Heart right ventricle (tissue), 16 donors: ENCODE measurements at regions not wholly inside any gene's neighbourhood (a gene's known extent, or its start where the extent isn't known, plus 50 kb on each side); places are given as distances from the start of the nearest gene placed in this dataset.

Source experiments
- ATAC-seq, 8 donors: fragments of 200-7000 bp; cut with Tn5 transposase; one replicate each; pipeline ENCODE4 v1.9.1; 2020; ENCODE audit warnings: mild to moderate bottlenecking in 8 of 8, moderate library complexity in 8 of 8, moderate number of reproducible peaks in 1 of 8
- DNase-seq, 2 donors: peaks; one replicate each; pipeline ENCODE4 v3.0.0-alpha.2; 2020
- H3K27ac ChIP-seq, 10 donors: fragments of 200-600 bp; sonication (generic) in 2 of 10; one replicate each; pipeline versions ENCODE4 v1.5.0 to v1.8.0; 2020 to 2022; ENCODE audit warnings: mild to moderate bottlenecking in 3 of 10
- H3K27me3 ChIP-seq, 7 donors: fragments of 200-600 bp; one replicate each; pipeline ENCODE4 v1.8.0; 2021 to 2022; ENCODE audit warnings: mild to moderate bottlenecking in 2 of 7
- H3K36me3 ChIP-seq, 9 donors: fragments of 200-600 bp; sonication (generic) in 1 of 9; one replicate each; pipeline versions ENCODE4 v1.5.0 to v1.8.0; 2020 to 2022; ENCODE audit warnings: mild to moderate bottlenecking in 2 of 9
- H3K4me1 ChIP-seq, 9 donors: fragments of 200-600 bp; sonication (generic) in 1 of 9; one replicate each; pipeline versions ENCODE4 v1.5.0 to v1.8.0; 2020 to 2022; ENCODE audit warnings: mild to moderate bottlenecking in 4 of 9
- H3K4me3 ChIP-seq, 10 donors: fragments of 200-600 bp; sonication (generic) in 2 of 10; one replicate each; pipeline versions ENCODE4 v1.5.0 to v1.8.0; 2020 to 2022; ENCODE audit warnings: mild to moderate bottlenecking in 7 of 10, moderate library complexity in 2 of 10
- H3K9me3 ChIP-seq, 11 donors: fragments of 200-600 bp in 10 of 11; sonication (generic) in 2 of 11; one replicate each; pipeline versions ENCODE4 v1.5.0 to v1.8.0; 2013 to 2022; ENCODE audit warnings: mild to moderate bottlenecking in 2 of 11, control low read depth in 1 of 11, moderate library complexity in 1 of 11
- CTCF ChIP-seq, 9 donors: fragments of 200-600 bp; sonication (generic) in 2 of 9; IDR thresholded peaks; one replicate each; pipeline versions ENCODE4 v1.5.0 to v1.8.0; 2021 to 2022; ENCODE audit warnings: antibody characterized with exemption in 9 of 9, mild to moderate bottlenecking in 5 of 9, moderate library complexity in 1 of 9
- WGBS, 2 donors: extraction: QIAGEN DNeasy Blood & Tissue Kit; methylation state at CpG; one replicate each; pipeline ENCODE4 v1.1.7; 2013; ENCODE audit warnings: inconsistent platforms in 1 of 2; 5-methylcytosine and 5-hydroxymethylcytosine counted together
- intact Hi-C, 10 donors: fragments of 100-400 bp; cut with DNase I; formaldehyde crosslinking; loops; one replicate each; pipeline versions ENCODE4 v1.11.1 to v1.14.2; 2022
- donor health status: Arrhythmogenic right ventricular cardiomyopathy.
- donor health status: ischemic (EF 13 %, LVEDD 7.1; RV severe dilation, severe dysfunction).
- donor health status: healthy with polysubstance abuse.
- donor health status: DM: no; HTN: yes; CAD: no.
- donor health status: DM: no; HTN: no; CAD: no.
- donor health status: ischemic (EF 25% LVEDD 6.9; RV normal size, moderate dysfunction).
- donor health status: ischemic (EF 25% LVEDD 5.7; RV mildly dilated, moderate dysfunction).
- donor health status: healthy.
- donor health status: DM: yes; HTN: yes; CAD: no.
- donor health status: Ischemic cardiomyopathy.
- donor health status: ischemic (EF 35%, LVEDD 5.7; RV mildly dilated, moderate dysfunction).
- donor health status: nonischemic (EF 11% LVEDD 7.7; RV severe dilation, severe dysfunction).
- donor health status: DM: yes; HTN: yes; CAD: no.
- donor health status: PGD.
- donor health status: ischemic (EF 29% LVEDD 5.4; RV normal size, mild dysfunction).
- donor health status: nonischemic (EF 23%, LVEDD 6.1; RV moderate dilation, normal function).

- WGBS, 2 donors = 31 to 38% methylated on average over 1 of the region's 1 CpG
- no peak for TF ChIP-seq CTCF (IDR thresholded peaks at IDR 0.05)
- no peaks in the 10 kb centered on the region for H3K9me3 ChIP-seq
- no peaks in the 10 kb centered on the region for H3K27me3 ChIP-seq
- no peak overlapping the region for H3K27ac ChIP-seq
- no peak overlapping the region for H3K4me3 ChIP-seq
- intact Hi-C loops = no loop called here
- ATAC-seq (no peak), DNase-seq (no peak)
- no peaks in the 10 kb centered on the region for H3K4me1 ChIP-seq
- H3K36me3 ChIP-seq = no peaks in the 10 kb centered on the region
These were observed 100.1 kb upstream of the MC2R start for GRCh38 chr18:14015416-14015815.

- H3K36me3 ChIP-seq = no peaks in the 10 kb centered on the region
- no peaks in the 10 kb centered on the region for H3K4me1 ChIP-seq
- intact Hi-C loops = no loop called here
- no peaks in the 10 kb centered on the region for H3K27me3 ChIP-seq
- no peak overlapping the region for H3K27ac ChIP-seq
- ATAC-seq (no peak), DNase-seq (no peak)
- no peak overlapping the region for H3K4me3 ChIP-seq
- no peak for TF ChIP-seq CTCF (IDR thresholded peaks at IDR 0.05)
- WGBS, 2 donors = 60 to 61% methylated on average over 1 of the region's 1 CpG
- H3K9me3 ChIP-seq = peaks cover 0 to 3% (median 0%) of the 10 kb centered on the region in 11 donors
These were observed 99.1 kb upstream of the MC2R start for GRCh38 chr18:14014456-14014855.

GRCh38 chr18:14000884-14001283 is 85.5 kb upstream of the MC2R start:
- DNase-seq (no peak), ATAC-seq (no peak)
- WGBS, 2 donors = 67 to 68% methylated on average over 7 of the region's 7 CpGs
- Histone ChIP-seq H3K4me3 (no peak overlapping the region), H3K4me1 (no peaks in the 10 kb centered on the region), H3K27ac (no peak overlapping the region), H3K27me3 (no peaks in the 10 kb centered on the region), H3K36me3 (no peaks in the 10 kb centered on the region), H3K9me3 (peaks cover 0 to 3% (median 0%) of the 10 kb centered on the region in 11 donors)
- intact Hi-C loops = no loop called here
- TF ChIP-seq CTCF (IDR thresholded peaks at IDR 0.05) = no peak

- WGBS, 2 donors = 71 to 79% methylated on average over 5 of the region's 5 CpGs
- no peak for TF ChIP-seq CTCF (IDR thresholded peaks at IDR 0.05)
- peaks cover 0 to 3% (median 0%) of the 10 kb centered on the region in 11 donors for H3K9me3 ChIP-seq
- no peak overlapping the region for H3K4me3 ChIP-seq
- H3K27me3 ChIP-seq = no peaks in the 10 kb centered on the region
- H3K27ac ChIP-seq = no peak overlapping the region
- no peak for DNase-seq
- H3K36me3 ChIP-seq = no peaks in the 10 kb centered on the region
- intact Hi-C loops = loop anchor here in 1 of 10 donors (10.0 kb wide), 1 partner anchor 54 kb away; no protein-coding TSS in a partner anchor
- ATAC-seq = no peak
- H3K4me1 ChIP-seq = no peaks in the 10 kb centered on the region
These were observed 83.9 kb upstream of the MC2R start for GRCh38 chr18:13999231-13999630.
